ELR (cell line): ENCODE measurements at regions not wholly inside any gene's neighbourhood (a gene's known extent, or its start where the extent isn't known, plus 50 kb on each side); places are given as distances from the start of the nearest gene placed in this dataset.

Source experiments
- DNase-seq: peaks from one replicate; pipeline ENCODE4 v3.0.0-alpha.2; 2015; ENCODE audit warnings: low read depth

GRCh38 chr13:112124141-112124540, 57.2 kb downstream of the SOX1 start:
- no peak for DNase-seq

GRCh38 chr13:112127564-112128330, 60.8 kb downstream of the SOX1 start:
- DNase-seq = no peak

- DNase-seq = no peak
Observed at GRCh38 chr13:112128331-112128610, 61.3 kb downstream of the SOX1 start.

- no peak for DNase-seq
Observed at GRCh38 chr13:112130418-112130817, 63.5 kb downstream of the SOX1 start.

- DNase-seq = no peak
Observed at GRCh38 chr13:112131081-112131712, 64.2 kb downstream of the SOX1 start.

GRCh38 chr13:112131713-112132113, 64.8 kb downstream of the SOX1 start:
- no peak for DNase-seq

GRCh38 chr13:112132142-112132541, 65.2 kb downstream of the SOX1 start:
- DNase-seq = no peak

GRCh38 chr13:112132619-112133018, 65.7 kb downstream of the SOX1 start:
- no peak for DNase-seq

GRCh38 chr13:112133499-112134390, 66.8 kb downstream of the SOX1 start:
- no peak for DNase-seq

GRCh38 chr13:112134391-112135075, 67.6 kb downstream of the SOX1 start:
- no peak for DNase-seq

GRCh38 chr13:112136095-112136494, 69.1 kb downstream of the SOX1 start:
- no peak for DNase-seq

- DNase-seq = no peak
Observed at GRCh38 chr13:112137144-112137543, 70.2 kb downstream of the SOX1 start.

- DNase-seq = no peak
Observed at GRCh38 chr13:112140366-112140765, 73.4 kb downstream of the SOX1 start.

GRCh38 chr13:112141643-112142400, 74.9 kb downstream of the SOX1 start:
- no peak for DNase-seq

GRCh38 chr13:112142401-112142930, 75.5 kb downstream of the SOX1 start:
- DNase-seq = no peak

GRCh38 chr13:112143046-112143752, 76.2 kb downstream of the SOX1 start:
- no peak for DNase-seq

- no peak for DNase-seq
Observed at GRCh38 chr13:112143753-112144615, 77.0 kb downstream of the SOX1 start.

- no peak for DNase-seq
Observed at GRCh38 chr13:112144616-112145550, 77.9 kb downstream of the SOX1 start.
